ENCODE measurements at regions not wholly inside any gene's neighbourhood (a gene's known extent, or its start where the extent isn't known, plus 50 kb on each side); places are given as distances from the start of the nearest gene placed in this dataset.
A peak's percentile ranks its signal among the peaks of the same experiment; 100 is the strongest.
"Not testable (repeated sequence)": the region's sequence is repeated elsewhere in the genome, so short reads cannot be mapped to it uniquely, and the experiment has no call there.

DNA sequence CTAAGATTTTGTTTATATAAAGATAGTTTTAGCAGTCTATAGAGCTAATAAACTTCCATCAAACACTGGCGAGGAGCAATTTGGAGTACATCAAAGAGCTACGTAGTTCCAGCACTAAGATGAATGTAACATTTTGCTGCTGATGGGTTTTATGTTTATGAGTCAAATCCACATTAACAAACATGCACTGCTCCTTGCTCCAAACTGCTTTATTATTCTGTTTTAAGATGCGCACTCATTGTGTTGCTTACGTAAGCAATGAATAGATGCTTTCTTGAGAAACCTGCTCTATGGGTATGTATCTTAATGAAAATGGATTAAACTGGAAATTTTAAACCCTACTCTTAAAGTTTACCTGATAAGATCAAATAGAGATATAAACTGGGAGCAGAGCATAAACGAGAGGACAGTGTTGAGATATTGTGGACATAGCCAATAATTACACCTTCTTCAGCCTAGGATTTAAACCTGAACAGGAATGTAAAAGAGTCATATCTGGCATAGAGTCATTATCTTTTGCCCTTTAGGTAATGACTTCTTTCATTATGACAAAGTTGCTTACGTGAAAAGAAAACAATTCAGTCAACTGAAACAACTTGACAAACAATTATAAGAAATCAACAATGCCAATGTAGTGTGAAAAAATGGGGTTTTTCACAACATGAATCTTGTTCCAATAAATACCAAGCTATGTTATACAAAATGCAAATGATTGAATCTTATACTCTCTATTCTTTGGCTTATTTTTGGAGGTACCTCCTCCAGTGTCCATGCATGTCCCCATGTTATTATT lies 153.5 kb upstream of the MTPN start:
- no peak for DNase-seq

DNA sequence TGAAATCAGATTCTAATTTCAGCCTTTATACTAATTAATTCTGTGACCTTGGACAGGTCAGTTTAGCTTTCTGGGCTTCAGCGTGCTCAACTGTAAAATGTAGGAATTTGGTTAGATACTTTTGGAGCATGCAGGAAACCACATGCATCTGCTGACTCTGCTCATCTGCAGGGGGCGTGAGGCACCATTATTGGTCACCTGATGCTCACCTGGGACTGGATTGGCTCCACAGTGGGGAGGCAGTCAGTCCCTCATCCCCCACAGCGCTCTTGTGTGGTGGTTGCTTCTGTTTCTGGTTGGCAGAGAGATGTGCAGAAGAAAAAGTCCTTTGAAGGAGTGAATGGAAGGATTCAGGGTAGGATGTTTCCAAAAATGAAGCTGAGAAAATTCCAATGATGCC lies 150.9 kb upstream of the MTPN start:
- no peak for DNase-seq

DNA sequence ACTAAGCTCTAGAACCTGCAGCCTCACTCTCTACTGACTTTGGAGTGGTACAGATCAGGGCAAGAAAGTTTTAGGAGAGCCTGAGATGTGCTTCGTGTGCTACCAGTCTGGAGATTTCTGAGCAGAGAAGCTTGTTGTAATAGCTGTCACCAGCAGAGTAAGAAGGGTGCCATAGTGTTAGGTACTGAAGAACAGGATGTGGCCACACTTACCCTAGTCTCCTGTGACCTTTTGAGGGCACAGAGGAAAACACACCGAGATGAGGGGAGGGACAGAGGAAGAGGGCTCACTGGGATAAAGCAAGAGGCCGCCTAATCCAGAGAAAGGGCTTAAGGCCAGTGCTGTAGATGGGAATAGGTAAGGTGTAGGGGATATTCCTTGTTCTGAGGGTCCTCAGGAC lies 146.2 kb upstream of the MTPN start:
- DNase-seq = no peak

DNA sequence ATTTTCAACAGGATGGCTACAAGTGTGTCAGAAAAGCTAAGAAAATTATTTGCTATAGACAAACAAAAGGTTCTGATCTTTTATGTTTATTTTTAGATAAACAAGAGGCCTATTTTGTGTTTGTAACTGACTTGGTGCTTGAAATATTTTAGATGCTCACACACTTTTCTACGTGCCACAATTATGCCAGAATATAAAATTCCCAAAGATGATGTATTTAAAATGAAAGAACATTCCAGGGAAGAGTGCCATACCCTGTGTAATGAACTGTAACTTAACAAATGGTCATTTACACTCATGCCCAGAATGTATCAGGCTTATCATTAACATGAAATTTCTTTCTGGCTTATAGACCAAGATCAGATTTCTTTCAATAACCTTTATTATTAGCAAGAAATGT lies 144.9 kb upstream of the MTPN start:
- DNase-seq = no peak

DNA sequence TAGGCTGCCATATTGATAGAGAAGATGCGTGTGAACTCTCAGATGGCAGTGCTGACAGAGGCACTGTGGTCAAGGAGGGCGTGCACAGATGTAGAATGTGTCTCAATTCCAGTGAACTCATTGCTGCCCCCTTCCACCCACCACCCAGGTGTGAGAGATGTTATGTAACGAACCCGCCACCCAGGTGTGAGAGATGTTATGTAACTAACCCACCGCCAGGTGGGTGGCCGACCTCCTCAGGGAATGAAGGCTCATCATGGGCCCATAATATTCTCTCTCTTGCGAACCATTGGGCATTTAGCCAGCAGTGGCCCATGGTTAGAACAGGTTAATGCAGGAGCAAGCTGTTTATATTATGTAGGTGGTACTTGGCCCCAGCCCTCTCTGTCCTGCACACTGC lies 140.4 kb upstream of the MTPN start:
- no peak for DNase-seq

DNA sequence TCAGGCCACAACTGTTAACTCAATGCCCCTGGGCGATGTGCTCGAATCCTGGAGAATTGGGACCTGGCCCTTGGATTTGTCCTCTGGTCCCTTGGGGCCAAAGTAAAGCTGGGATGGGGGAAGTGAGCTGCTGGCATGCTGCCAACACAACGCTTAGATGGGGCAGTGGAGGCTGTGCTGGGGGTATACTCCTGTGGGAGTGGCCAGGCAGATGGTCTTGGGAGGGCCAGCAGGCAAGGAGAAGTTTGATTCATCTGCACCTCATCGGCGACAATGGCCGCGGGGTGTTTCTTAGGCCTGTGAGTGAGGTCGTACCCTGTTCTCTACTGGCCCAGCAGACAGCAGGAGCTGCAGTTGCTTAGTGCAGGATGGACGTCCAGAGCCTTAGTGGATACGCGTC lies 139.0 kb upstream of the MTPN start:
- no peak for DNase-seq

DNA sequence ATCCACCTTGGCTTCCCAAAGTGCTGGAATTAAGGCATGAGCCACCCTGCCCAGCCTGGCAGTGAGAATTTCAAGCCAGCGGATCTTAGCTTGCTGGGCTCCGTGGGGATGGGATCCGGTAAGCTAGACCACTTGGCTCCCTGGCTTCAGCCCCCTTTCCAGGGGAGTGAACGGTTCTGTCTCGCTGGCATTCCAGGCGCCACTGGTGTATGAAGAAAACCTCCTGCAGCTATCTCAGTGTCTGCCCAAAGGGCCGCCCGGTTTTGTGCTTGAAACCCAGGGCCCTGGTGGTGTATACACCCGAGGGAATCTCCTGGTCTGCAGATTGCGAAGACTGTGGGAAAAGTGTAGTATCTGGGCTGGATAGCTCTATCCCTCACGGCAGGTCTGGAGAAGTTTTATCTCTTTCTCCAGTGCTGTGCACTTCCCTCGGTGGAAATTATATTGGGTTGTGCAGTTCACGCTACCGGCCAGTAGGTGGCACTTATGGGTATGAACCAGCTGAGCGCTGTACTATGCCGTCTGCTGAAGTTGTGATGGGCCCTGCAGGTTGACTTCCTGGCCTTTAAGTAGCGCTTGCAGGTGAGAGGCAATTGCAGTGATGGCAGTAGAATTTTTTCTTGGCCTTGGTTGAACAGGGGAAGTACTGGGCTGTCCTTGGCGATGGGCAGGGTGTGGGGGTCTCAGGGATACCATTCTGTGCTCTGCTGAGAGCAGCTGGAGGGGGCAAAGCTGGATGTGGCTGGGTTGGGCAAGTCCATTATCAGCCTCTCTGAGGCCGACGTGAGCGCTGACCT lies 138.0 kb upstream of the MTPN start:
- peak in 13 of 56 donors; percentile 2 to 35 (median 7) for DNase-seq

DNA sequence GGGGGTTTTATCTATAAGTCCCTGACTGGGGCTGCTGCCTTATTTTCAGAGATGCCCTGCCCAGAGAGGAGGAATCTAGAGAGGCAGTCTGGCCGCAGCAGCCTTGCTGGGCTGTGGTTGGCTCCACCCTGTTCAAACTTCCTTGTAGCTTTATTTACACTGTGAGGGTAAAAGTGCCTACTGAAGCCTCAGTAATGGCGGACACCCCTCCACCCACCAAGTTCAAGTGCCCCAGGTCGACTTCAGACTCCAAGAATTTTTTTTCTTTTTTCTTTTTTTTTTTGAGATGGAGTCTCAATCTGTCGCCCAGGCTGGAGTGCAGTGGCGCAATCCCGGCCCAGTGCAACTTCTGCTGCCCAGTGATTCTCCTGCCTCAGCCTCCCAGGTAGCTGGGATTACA lies 137.3 kb upstream of the MTPN start:
- not testable (repeated sequence) for DNase-seq

DNA sequence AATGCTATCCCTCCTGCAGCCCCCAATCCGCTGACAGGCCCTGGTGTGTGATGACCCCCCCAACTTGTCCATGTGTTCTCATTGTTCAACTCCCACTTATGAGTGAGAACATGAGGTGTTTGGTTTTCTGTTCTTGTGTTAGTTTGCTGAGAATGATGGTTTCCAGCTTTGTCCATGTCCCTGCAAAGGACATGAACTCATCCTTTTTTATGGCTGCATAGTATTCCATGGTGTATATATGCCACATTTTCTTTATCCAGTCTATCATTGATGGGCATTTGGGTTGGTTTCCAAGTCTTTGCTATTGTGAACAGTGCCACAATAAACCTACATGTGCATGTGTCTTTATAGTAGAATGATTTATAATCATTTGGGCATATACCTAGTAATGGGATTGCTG lies 131.9 kb upstream of the MTPN start:
- DNase-seq = not testable (repeated sequence)

DNA sequence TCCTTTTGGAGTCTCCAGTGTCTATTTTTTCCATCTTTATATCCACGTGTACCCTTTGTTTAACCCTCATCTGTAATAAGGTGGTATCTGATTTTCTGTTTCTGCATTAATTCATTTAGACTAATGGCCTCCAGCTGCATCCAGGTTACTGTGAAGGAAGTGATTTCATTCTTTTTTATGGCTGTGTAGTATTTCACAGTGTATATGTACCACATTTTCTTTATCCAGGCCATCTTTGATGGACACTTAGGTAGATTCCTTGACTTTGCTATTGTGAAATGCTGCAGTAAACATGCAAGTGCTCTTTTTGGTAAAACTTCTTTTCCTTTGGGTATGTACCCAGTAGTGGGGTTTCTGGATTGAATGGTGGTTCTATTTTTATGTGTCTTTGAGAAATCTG lies 128.0 kb upstream of the MTPN start:
- DNase-seq = no peak

DNA sequence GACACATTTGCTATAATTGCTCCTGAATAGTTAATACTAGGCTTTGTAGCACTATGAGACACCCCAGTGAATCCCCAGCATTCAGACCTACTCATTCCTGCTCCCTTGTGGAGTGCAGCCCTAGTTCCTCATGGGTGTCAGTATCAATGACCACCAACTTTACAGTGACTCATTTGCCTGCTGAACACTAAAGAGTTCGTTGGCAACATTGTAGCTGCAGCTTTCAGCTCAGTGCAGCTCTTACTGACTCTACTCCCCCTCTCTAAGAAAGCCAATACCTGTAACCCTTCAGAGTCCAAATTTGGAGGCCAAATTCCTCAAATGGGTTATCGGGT lies 127.1 kb upstream of the MTPN start:
- no peak for DNase-seq

DNA sequence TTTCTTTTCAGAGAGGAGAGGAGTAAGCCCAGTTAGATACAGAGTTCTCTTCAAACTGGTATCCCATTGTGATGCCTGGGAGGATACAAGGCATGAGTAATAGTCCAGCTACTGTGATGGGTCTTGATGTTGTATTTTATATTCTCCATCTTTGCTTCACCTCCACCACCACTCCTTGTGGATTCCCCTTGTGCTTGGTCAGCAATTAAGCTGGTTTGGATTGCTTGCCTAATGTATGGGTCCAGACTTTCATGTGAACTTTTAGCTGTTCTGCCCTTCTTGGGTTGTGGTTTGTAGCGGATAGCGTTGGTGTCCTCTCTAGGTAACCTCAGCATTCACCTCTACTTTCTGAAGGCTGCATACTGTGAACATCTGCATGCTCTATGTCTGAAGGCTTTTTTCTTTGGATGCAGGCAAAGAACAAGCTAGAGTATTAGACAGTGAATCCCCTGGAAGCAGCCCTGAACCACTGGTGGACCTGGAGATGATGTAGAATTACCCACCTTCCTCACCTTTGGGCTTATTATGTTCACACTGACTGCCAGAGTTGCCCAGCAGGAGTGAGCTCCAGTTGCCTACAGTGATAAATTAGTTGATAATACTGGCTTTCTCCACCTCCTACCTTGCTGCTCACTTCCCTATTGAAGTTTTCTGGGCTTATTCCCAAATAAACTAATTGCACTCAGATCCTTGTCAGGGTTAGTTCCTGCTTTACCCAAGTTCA lies 126.5 kb upstream of the MTPN start:
- no peak for DNase-seq

DNA sequence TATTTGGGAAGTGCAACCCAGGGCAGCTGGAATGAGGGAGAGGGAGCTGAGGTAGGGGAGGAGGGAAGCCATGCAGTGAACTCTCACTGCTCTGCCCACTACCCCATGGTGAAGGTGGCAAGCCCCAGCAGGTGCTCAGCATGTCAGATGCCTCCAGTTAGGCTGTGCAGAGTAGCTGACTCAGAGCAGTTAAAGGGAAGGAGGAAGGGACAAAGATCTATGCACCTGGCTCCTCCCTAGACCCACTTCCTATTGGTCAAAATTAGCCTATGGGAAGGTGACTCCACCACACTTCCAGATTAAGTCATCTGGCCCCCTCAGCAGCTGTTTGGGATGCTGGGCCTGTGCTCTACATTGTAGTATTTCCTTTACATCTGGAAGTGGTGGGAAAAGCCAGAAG lies 125.7 kb upstream of the MTPN start:
- DNase-seq = no peak

DNA sequence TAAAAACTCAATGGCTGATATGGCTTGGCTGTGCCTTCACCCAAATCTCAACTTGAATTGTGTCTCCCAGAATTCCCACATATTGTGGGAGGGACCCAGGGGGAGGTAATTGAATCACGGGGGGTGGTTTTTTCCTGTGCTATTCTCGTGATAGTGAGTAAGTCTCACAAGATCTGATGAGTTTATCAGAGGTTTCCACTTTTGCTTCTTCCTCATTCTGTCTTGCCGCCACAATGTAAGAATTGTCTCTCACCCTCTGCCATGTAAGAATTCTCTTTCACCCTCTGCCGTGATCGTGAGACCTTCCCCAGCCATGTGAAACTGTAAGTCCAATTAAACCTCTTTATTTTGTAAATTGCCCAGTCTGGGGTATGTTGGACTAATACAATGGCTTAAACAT lies 115.6 kb upstream of the MTPN start:
- not testable (repeated sequence) for DNase-seq

DNA sequence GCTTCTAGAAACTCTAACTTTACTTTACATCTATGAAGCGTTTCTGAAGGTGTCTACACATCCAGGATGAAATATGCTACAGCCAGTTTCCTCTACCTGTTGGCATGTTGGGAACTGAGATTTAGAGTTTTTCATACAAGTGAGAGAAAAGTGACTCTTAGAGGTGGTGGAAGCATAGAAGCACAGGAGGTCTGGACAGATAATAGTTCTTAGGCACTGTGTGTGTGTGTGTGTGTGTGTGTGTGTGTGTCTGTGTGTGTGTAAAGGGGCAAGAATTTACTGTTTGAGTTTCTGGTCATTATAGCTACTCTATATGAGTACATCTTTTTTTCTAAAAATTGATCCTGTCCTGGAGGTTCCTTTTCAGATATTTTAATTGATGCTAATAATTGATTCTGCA lies 110.7 kb upstream of the MTPN start:
- no peak for DNase-seq

DNA sequence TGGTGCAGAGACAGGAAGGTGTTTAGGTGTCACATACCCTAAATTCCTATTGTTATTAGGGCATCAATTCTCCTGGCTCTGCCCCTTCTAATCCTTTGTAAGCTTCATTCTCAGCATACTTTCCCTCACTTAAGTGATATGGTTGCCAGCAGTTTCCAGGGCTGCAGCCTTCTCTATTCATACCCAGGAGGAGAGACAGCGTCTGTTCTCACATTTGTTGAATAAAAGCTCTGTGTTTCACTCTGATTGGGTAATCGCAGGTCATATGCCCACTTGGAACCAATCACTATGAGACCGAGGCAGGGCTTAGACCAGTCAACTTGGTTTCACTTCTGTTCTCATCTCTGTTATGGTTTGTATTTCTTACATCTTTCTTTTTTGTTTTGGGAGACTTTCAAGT lies 109.6 kb upstream of the MTPN start:
- peak in 50 of 56 donors; percentile 5 to 84 (median 52) for DNase-seq

DNA sequence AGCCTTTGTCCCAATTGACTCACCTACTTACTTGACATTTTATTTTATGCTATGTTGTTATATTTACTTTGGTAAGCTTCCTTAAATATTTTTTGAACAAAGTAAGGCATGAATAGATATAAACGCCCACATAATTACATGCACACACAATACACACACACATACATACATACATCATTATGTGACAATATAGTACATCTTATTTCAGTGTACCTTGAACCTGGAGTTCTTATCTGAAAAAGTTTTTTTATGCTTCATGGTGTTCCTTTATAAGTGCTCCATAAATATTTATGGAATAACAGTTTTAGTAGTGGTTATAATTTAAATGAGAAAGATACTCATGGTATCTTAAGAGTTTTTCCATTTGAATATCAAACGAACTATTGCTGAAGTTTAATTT lies 102.8 kb upstream of the MTPN start:
- no peak for DNase-seq

DNA sequence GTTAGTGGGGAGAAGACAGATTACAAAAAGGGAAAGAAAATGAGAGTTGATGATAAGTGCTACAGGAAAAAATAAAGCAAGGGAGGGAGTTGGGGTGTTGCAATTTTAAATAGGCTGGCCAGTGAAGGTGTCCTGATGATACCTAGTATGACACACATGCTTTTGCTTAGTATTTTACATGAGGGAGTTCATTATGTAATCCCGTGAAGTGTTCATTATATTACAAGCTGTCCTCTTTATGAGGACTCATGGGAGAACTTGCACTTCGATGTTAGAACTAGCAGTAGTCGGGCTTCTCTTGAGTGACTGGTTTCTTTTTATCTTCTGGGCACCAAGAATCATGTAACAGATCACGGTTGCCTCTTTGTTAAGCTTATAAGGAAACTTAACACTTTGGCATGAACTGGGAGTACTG lies 102.3 kb upstream of the MTPN start:
- DNase-seq = no peak

DNA sequence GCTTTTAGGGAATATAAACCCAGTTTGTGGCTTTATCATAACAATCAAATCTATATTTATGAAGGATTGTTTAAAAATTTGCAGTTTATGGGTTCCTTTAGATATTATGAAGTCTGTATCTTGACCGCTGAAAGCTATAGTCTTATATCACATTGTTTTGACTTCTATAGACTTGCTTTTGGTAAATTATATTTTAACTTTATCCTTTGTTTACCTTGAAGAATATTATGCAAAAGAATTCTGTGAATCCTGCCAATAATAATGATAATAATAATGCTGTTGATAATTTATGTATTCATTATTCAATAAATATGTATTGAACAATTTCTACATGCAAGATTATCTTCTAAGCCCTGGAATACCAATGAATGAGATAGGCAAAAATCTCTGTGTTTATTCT lies 101.9 kb upstream of the MTPN start:
- DNase-seq = no peak

DNA sequence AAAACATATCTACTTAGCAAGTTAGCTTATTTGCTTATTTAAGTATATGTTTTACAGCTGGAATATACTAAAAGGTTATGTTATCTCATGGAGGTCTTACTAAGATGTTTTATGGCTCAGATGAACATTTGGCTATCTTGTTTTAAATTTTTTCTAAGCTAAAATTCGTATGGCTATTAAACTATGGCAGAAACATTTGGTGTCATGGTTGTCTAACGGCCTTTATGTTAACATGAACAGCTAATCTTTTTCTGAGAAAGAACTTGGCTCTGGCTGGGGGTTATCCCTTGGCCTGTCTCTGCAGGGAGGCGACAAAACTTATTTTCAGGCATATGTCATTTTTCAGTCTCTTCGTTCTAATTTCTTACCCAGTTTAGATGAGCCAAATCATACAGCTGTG lies 101.5 kb upstream of the MTPN start:
- DNase-seq = no peak

DNA sequence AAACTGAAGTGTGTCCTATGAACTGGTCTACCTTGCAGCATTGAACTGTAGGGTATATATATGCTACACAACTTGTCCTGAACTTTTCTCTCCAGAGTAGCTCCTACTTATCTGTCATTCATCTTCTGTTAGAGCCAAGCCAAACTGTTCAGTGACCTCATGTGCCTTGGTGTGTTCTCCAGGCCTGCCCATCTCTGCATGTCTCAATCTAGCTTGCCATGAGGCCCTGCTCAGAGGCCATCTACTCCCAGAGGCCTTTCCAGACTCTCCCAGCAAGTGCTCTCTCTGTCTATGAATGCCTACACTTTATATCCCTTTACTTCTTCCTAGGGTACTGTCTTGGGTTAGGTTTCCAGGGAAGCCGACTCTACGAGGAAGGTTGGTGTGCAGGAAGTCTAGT lies 99.8 kb upstream of the MTPN start:
- DNase-seq = no peak

DNA sequence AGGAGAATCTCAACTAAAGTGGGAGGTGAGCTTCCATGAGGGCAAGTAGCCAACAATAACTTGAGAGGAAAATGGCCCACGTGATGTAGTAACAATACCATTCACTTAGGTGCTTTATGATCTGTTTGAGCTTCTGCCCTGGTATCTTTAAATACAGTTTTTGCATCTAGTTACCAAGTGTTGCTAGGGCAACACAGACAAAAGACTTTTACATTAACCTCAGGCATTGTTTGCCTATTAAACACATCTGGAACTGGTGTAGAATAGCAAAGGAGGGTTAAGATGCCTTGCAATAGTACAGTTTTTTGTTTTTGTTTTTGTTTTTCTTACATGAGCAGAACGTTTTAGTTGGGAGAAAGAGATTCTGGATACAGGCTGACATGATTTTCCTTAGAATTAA lies 97.7 kb upstream of the MTPN start:
- no peak for DNase-seq

DNA sequence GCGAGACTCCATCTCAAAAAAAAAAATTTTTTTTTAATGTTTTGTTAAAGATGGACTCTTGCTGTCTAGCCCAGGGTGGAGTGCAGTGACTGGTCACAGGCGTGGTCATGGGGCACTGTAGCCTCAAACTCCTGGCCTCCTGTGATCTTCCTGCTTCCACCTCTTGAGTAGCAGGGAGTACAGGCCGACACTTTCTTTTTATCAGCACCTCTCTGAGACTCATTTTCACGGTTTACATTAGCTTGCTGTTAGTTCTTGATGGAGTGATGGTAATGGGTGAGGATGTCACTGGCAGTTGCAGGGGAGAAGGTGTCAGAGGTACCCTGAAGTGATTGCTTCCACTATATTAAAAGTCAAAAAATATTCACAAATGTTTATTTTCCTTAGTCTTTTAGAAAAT lies 95.3 kb upstream of the MTPN start:
- DNase-seq = no peak

Data from nucleus accumbens (tissue), 56 donors.